ENCODE measurements at regions not wholly inside any gene's neighbourhood (a gene's known extent, or its start where the extent isn't known, plus 50 kb on each side); places are given as distances from the start of the nearest gene placed in this dataset.
A peak's percentile ranks its signal among the peaks of the same experiment; 100 is the strongest.

DNA sequence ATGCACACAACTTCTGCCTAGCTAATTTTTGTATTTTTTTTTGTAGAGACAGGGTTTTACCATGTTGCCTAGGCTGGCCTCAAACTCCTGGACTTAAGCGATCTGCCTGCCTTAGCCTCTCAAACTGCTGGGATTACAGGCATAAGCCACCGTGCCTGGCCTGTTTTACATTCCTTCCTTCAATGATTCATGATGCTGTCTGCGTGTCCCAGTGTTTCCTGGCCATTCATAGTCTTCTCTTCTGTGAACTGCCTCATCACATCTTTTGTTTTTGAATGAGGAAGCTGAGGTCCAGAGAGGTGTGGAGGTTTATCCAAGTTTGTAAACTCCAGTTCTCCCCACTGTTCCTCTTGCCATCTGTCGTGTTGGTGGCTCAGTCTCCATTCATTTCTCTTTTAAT lies 64.5 kb upstream of the MED9 start (continued):
- TF ChIP-seq, protein P1, sequence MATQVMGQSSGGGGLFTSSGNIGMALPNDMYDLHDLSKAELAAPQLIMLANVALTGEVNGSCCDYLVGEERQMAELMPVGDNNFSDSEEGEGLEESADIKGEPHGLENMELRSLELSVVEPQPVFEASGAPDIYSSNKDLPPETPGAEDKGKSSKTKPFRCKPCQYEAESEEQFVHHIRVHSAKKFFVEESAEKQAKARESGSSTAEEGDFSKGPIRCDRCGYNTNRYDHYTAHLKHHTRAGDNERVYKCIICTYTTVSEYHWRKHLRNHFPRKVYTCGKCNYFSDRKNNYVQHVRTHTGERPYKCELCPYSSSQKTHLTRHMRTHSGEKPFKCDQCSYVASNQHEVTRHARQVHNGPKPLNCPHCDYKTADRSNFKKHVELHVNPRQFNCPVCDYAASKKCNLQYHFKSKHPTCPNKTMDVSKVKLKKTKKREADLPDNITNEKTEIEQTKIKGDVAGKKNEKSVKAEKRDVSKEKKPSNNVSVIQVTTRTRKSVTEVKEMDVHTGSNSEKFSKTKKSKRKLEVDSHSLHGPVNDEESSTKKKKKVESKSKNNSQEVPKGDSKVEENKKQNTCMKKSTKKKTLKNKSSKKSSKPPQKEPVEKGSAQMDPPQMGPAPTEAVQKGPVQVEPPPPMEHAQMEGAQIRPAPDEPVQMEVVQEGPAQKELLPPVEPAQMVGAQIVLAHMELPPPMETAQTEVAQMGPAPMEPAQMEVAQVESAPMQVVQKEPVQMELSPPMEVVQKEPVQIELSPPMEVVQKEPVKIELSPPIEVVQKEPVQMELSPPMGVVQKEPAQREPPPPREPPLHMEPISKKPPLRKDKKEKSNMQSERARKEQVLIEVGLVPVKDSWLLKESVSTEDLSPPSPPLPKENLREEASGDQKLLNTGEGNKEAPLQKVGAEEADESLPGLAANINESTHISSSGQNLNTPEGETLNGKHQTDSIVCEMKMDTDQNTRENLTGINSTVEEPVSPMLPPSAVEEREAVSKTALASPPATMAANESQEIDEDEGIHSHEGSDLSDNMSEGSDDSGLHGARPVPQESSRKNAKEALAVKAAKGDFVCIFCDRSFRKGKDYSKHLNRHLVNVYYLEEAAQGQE (IDR thresholded peaks at IDR 0.05; ENCODE audit: unreplicated experiment): no peak
- TF ChIP-seq ZNF331 (CRISPR knock-in tag; IDR thresholded peaks at IDR 0.05; ENCODE audit: low read depth): no peak
- no peak for TF ChIP-seq STAT1 (IDR thresholded peaks at IDR 0.05; ENCODE audit: unreplicated experiment)
- no peak for TF ChIP-seq POLR2AphosphoS5 (IDR thresholded peaks at IDR 0.05; ENCODE audit: low read depth)
- TF ChIP-seq, protein P2, sequence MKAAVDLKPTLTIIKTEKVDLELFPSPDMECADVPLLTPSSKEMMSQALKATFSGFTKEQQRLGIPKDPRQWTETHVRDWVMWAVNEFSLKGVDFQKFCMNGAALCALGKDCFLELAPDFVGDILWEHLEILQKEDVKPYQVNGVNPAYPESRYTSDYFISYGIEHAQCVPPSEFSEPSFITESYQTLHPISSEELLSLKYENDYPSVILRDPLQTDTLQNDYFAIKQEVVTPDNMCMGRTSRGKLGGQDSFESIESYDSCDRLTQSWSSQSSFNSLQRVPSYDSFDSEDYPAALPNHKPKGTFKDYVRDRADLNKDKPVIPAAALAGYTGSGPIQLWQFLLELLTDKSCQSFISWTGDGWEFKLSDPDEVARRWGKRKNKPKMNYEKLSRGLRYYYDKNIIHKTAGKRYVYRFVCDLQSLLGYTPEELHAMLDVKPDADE (IDR thresholded peaks at IDR 0.05): no peak
- TF ChIP-seq, protein P3, sequence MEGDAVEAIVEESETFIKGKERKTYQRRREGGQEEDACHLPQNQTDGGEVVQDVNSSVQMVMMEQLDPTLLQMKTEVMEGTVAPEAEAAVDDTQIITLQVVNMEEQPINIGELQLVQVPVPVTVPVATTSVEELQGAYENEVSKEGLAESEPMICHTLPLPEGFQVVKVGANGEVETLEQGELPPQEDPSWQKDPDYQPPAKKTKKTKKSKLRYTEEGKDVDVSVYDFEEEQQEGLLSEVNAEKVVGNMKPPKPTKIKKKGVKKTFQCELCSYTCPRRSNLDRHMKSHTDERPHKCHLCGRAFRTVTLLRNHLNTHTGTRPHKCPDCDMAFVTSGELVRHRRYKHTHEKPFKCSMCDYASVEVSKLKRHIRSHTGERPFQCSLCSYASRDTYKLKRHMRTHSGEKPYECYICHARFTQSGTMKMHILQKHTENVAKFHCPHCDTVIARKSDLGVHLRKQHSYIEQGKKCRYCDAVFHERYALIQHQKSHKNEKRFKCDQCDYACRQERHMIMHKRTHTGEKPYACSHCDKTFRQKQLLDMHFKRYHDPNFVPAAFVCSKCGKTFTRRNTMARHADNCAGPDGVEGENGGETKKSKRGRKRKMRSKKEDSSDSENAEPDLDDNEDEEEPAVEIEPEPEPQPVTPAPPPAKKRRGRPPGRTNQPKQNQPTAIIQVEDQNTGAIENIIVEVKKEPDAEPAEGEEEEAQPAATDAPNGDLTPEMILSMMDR (conservative IDR thresholded peaks at IDR 0.05; ENCODE audit: low read depth in 2 of 2): no peak

DNA sequence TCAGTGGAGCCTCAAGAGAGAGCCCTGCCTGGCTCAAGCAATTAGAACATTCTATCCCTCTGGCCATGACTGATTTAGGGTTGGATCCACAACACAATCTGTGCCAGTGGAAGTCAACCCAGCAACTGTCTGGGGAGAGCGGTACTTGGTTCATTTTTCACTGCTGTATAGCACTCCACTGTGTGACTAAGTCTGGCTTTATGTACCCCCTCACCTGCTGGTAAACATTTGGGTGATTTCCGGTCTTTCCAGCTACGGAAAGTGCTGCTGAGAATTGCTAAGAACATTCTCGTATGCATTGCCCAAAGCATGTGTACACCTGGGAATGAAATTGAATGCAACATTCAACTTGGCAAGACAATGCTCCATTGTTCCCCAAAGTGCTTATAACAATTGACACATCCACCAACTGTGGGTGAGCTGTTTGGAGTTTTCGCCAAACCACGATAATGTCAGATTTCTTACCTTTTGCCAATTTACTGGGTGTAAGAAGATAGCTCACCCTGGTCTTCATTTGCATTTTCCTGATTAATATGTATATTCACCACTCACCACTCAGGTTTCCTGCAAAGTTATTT lies 63.5 kb upstream of the MED9 start:
- TF ChIP-seq, protein P3 (conservative IDR thresholded peaks at IDR 0.05; ENCODE audit: low read depth in 2 of 2): no peak
- TF ChIP-seq JUNB (IDR thresholded peaks at IDR 0.05; ENCODE audit: unreplicated experiment) (no peak), NANOG (IDR thresholded peaks at IDR 0.05; ENCODE audit: borderline replicate concordance) (no peak), ZNF331 (CRISPR knock-in tag; IDR thresholded peaks at IDR 0.05; ENCODE audit: low read depth) (no peak)
- TF ChIP-seq, protein P4, sequence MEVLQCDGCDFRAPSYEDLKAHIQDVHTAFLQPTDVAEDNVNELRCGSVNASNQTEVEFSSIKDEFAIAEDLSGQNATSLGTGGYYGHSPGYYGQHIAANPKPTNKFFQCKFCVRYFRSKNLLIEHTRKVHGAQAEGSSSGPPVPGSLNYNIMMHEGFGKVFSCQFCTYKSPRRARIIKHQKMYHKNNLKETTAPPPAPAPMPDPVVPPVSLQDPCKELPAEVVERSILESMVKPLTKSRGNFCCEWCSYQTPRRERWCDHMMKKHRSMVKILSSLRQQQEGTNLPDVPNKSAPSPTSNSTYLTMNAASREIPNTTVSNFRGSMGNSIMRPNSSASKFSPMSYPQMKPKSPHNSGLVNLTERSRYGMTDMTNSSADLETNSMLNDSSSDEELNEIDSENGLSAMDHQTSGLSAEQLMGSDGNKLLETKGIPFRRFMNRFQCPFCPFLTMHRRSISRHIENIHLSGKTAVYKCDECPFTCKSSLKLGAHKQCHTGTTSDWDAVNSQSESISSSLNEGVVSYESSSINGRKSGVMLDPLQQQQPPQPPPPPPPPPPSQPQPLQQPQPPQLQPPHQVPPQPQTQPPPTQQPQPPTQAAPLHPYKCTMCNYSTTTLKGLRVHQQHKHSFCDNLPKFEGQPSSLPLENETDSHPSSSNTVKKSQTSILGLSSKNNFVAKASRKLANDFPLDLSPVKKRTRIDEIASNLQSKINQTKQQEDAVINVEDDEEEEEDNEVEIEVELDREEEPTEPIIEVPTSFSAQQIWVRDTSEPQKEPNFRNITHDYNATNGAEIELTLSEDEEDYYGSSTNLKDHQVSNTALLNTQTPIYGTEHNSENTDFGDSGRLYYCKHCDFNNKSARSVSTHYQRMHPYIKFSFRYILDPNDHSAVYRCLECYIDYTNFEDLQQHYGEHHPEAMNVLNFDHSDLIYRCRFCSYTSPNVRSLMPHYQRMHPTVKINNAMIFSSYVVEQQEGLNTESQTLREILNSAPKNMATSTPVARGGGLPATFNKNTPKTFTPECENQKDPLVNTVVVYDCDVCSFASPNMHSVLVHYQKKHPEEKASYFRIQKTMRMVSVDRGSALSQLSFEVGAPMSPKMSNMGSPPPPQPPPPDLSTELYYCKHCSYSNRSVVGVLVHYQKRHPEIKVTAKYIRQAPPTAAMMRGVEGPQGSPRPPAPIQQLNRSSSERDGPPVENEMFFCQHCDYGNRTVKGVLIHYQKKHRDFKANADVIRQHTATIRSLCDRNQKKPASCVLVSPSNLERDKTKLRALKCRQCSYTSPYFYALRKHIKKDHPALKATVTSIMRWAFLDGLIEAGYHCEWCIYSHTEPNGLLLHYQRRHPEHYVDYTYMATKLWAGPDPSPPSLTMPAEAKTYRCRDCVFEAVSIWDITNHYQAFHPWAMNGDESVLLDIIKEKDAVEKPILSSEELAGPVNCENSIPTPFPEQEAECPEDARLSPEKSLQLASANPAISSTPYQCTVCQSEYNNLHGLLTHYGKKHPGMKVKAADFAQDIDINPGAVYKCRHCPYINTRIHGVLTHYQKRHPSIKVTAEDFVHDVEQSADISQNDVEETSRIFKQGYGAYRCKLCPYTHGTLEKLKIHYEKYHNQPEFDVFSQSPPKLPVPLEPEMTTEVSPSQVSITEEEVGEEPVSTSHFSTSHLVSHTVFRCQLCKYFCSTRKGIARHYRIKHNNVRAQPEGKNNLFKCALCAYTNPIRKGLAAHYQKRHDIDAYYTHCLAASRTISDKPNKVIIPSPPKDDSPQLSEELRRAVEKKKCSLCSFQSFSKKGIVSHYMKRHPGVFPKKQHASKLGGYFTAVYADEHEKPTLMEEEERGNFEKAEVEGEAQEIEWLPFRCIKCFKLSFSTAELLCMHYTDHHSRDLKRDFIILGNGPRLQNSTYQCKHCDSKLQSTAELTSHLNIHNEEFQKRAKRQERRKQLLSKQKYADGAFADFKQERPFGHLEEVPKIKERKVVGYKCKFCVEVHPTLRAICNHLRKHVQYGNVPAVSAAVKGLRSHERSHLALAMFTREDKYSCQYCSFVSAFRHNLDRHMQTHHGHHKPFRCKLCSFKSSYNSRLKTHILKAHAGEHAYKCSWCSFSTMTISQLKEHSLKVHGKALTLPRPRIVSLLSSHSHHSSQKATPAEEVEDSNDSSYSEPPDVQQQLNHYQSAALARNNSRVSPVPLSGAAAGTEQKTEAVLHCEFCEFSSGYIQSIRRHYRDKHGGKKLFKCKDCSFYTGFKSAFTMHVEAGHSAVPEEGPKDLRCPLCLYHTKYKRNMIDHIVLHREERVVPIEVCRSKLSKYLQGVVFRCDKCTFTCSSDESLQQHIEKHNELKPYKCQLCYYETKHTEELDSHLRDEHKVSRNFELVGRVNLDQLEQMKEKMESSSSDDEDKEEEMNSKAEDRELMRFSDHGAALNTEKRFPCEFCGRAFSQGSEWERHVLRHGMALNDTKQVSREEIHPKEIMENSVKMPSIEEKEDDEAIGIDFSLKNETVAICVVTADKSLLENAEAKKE (CRISPR knock-in tag; IDR thresholded peaks at IDR 0.05): no peak
- ATAC-seq: no peak
- Histone ChIP-seq H3K9me2 (ENCODE audit: insufficient read depth) (peaks cover 11% of the 10 kb centered on the region), H3K79me2 (replicated peaks; ENCODE audit: insufficient read depth) (no peaks in the 10 kb centered on the region), H3K4me3 (no peak overlapping the region), H3K27me3 (ENCODE audit: insufficient read depth) (no peaks in the 10 kb centered on the region), H3K4me1 (ENCODE audit: insufficient read depth) (no peaks in the 10 kb centered on the region), H3K36me3 (ENCODE audit: insufficient read depth) (no peaks in the 10 kb centered on the region), H2AFZ (peak overlapping the region; percentile 86; the same call in 1 of the 2 replicates), H3K4me2 (no peak overlapping the region), H4K20me1 (replicated peaks; ENCODE audit: insufficient read depth) (no peaks in the 10 kb centered on the region), H3F3A (replicated peaks; ENCODE audit: low read depth) (no peaks in the 10 kb centered on the region), H3K27ac (ENCODE audit: low read depth) (no peak overlapping the region)
- DNase-seq (ENCODE audit: low spot score): no peak
- Mint-ChIP-seq H3K27me3 (ENCODE audit: insufficient read depth, low read depth, poor library complexity) (peaks cover 6% of the 10 kb centered on the region), H3K4me3 (no peak overlapping the region), H3K9me3 (peaks cover 6% of the 10 kb centered on the region; the same call in 2 of the 3 replicates), H3K4me1 (peaks cover 4% of the 10 kb centered on the region), H3K27ac (no peak overlapping the region), H3K36me3 (ENCODE audit: low read depth) (no peaks in the 10 kb centered on the region; the same call in 2 of the 3 replicates)

Measured in GM23338 (cell line).